GM13977 (cell line): ENCODE measurements at regions not wholly inside any gene's neighbourhood (a gene's known extent, or its start where the extent isn't known, plus 50 kb on each side); places are given as distances from the start of the nearest gene placed in this dataset.
A peak's percentile ranks its signal among the peaks of the same experiment; 100 is the strongest.

Experiments
- DNase-seq: peaks from one replicate; pipeline ENCODE4 v3.0.0; 2012; ENCODE audit warnings: low spot score
- in situ Hi-C: fragments of 300-500 bp; cut with MboI; formaldehyde crosslinking; loops from one replicate; pipeline ENCODE4 v1.12.0; 2022; ENCODE audit warnings: low sequenced_read_pairs, low pct_unique_long_range_greater_than_20kb, mixed read lengths, inconsistent platforms; ENCODE audit not compliant: unreplicated experiment
- TF ChIP-seq, protein P1 (sequence below): IDR thresholded peaks from 2 replicates; pipeline ENCODE4 v1.5.1; 2012; ENCODE audit warnings: mild to moderate bottlenecking, control low read depth; ENCODE audit not compliant: insufficient read depth; ENCODE audit errors: extremely low read depth, missing control alignments

DNA sequence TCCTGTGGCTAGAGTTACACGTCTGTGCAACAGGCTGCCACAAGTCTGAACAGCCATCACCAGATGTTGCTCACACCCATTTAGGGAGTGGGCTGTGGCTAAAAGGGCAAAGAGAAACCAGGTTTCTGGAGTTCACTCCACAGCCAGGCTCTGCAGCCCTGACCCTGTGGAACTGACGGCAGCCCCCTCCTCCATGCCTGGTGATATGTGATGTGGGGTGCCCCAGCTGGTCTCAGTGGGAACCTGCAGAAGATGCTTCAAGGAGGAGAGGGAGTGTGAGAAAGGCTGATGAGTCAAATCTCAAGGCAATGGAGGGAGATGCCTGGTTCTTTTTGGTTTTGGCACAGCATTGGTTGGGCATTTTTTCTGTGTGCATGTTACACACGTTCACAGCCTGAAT, 130.6 kb downstream of the TPRA1 start:
- no peak for DNase-seq
- TF ChIP-seq, protein P1, sequence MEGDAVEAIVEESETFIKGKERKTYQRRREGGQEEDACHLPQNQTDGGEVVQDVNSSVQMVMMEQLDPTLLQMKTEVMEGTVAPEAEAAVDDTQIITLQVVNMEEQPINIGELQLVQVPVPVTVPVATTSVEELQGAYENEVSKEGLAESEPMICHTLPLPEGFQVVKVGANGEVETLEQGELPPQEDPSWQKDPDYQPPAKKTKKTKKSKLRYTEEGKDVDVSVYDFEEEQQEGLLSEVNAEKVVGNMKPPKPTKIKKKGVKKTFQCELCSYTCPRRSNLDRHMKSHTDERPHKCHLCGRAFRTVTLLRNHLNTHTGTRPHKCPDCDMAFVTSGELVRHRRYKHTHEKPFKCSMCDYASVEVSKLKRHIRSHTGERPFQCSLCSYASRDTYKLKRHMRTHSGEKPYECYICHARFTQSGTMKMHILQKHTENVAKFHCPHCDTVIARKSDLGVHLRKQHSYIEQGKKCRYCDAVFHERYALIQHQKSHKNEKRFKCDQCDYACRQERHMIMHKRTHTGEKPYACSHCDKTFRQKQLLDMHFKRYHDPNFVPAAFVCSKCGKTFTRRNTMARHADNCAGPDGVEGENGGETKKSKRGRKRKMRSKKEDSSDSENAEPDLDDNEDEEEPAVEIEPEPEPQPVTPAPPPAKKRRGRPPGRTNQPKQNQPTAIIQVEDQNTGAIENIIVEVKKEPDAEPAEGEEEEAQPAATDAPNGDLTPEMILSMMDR: no peak
- in situ Hi-C loops: no loop called here

DNA sequence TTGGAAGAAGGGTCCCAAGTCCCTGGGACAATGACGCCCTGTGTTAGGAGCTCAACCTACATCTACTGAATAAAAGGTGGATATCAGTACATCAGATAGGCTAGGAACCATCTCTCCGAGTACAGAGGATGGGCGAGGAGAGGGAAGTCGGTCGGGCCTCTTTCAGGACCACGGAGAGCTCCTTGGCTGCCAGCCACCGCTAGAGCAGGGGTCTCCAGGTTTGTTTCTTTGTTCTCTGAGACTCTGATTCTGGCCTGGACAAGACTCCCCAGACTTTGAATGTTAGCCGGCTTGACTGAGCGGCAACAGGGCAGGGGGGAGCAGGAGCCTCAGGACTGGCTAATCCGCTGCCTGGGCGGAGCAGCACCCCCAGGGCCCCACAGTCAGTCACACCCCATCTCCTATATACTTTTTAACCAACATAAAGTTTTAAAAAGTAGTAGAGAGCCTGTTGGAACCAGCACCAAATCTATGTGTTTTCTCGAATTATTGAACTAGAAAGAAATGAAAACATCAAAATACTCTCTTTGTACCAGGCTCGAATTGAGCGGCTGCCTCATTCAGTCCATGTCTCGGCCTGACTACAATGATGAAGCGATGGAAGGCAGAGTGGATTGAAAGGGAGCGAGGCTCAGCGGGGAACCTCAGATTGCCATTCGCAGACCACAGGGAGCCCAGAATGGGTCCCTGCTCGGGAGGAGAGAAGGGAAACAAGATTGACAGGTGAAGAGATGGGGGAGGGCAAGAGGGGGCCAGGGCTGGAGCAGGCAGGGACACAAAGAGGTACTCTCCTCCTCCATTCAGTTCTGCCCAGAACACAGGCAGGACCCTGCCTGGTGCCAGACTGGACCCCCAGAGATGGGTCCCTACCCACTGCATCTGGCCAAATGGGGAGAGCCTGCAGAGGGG, 131.6 kb downstream of the TPRA1 start:
- peak; percentile 60 for DNase-seq
- in situ Hi-C loops: no loop called here
- TF ChIP-seq, protein P1: no peak

- in situ Hi-C loops: no loop called here
- TF ChIP-seq, protein P1: no peak
- no peak for DNase-seq
Measured at GRCh38 chr3:127457546-127458145, 132.9 kb downstream of the TPRA1 start.

DNA sequence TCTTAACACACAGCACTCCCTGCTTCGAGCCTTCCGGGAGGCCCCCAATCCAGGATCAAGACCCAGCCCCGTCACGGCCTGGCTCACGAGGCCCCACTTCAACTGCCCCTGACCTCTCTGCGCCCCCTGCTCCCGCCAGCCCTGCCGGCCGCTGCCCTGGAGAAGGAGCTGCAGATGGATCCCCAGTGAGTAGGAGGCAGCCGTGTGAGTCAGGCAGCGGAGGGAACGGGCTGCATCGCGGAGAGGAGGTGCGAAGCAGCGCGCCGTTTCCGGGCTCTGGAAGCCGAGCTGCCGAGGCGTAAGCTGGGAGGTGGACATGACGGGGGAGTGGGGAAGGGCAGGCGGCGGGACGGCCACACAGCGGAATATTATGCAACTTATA, 133.4 kb downstream of the TPRA1 start:
- in situ Hi-C loops: no loop called here
- TF ChIP-seq, protein P1: no peak
- DNase-seq: no peak

DNA sequence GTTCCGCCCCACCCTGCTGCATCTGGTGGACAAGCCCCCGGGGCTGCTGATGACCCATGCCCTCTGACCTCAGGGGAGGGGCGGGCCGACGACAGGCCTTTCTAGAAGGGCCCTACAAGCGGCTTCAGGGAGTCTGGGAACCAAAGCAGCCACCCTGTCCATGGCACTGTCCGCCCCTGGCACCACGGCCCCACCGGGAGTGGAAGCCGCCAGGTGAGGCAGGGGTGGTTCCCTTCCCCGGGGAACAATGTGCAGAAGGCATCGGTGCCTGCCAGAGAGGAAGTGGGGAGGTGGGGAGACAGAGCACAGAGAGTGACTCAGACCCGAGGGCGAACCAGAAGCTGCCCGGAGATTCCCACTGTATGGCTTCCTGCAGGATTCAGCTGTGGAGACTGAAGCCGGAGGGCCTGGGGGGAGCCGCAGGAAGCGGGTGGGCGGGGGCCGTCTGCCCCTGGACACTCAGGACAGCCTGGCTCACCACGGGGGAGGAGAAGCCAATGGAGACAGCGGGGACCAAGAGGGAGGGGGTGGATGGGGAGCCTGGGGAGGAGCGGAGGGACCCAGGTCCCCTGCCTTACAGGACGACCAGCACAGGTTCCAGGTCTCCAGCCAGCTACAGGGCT, 134.0 kb downstream of the TPRA1 start:
- TF ChIP-seq, protein P1: no peak
- in situ Hi-C loops: no loop called here
- no peak for DNase-seq

- in situ Hi-C loops: no loop called here
- DNase-seq: peak; percentile 95
- TF ChIP-seq, protein P1: peak; percentile 99
Measured at GRCh38 chr3:127455541-127456450, 134.7 kb downstream of the TPRA1 start.
